Common myeloid progenitor, CD34-positive (primary cell): ENCODE measurements at regions not wholly inside any gene's neighbourhood (a gene's known extent, or its start where the extent isn't known, plus 50 kb on each side); places are given as distances from the start of the nearest gene placed in this dataset.
A peak's percentile ranks its signal among the peaks of the same experiment; 100 is the strongest.

Experiments used
- CTCF ChIA-PET: fragments of 350-600 bp; sonication (Branson Sonifier 250); formaldehyde crosslinking; loops from one replicate; lab custom pipeline; 2021; ENCODE audit warnings: antibody characterized with exemption; lab: Charles Lee
- POLR2A ChIA-PET: fragments of 350-600 bp; sonication (Branson Sonifier 250); formaldehyde crosslinking; loops from one replicate; lab custom pipeline; 2021; ENCODE audit warnings: antibody characterized with exemption; lab: Charles Lee
- DNase-seq, 3 donors: peaks; one replicate each; pipeline versions ENCODE4 v3.0.0 to v3.0.0-alpha.2; 2013
- H3K27ac ChIP-seq, 2 experiments: 1 replicate in 1 of 2; 2 replicates in 1 of 2; pipeline ENCODE4 v1.7.0; 2013; ENCODE audit warnings: inconsistent platforms in 2 of 2, low read length in 2 of 2, mild to moderate bottlenecking in 2 of 2, low read depth in 1 of 2, moderate library complexity in 1 of 2; ENCODE audit not compliant: severe bottlenecking in 2 of 2, insufficient read depth in 1 of 2, poor library complexity in 1 of 2
- H3K27me3 ChIP-seq, 5 experiments: replicated peaks in 2 of 5; 1 replicate in 3 of 5; 2 replicates in 2 of 5; pipeline versions ENCODE4 v1.6.1 to v1.7.0; 2013; ENCODE audit warnings: low read length in 4 of 5, mild to moderate bottlenecking in 2 of 5, moderate library complexity in 2 of 5, inconsistent platforms in 1 of 5; ENCODE audit not compliant: insufficient read depth in 5 of 5, control insufficient read depth in 4 of 5
- H3K36me3 ChIP-seq, 4 experiments: 1 replicate in 2 of 4; 2 replicates in 2 of 4; pipeline versions ENCODE4 v1.6.1 to v1.7.0; 2013; ENCODE audit warnings: low read length in 3 of 4, control low read depth in 1 of 4, mild to moderate bottlenecking in 1 of 4; ENCODE audit not compliant: control insufficient read depth in 4 of 4, insufficient read depth in 4 of 4
- H3K4me1 ChIP-seq, 4 experiments: 1 replicate in 3 of 4; 2 replicates in 1 of 4; pipeline versions ENCODE4 v1.6.1 to v1.7.1; 2013; ENCODE audit warnings: low read length in 3 of 4, mild to moderate bottlenecking in 3 of 4, control low read depth in 1 of 4, inconsistent platforms in 1 of 4, moderate library complexity in 1 of 4; ENCODE audit not compliant: control insufficient read depth in 4 of 4, insufficient read depth in 4 of 4; ENCODE audit errors: control extremely low read depth in 1 of 4
- H3K4me3 ChIP-seq, 7 experiments: 1 replicate in 4 of 7; 2 replicates in 3 of 7; pipeline versions ENCODE4 v1.5.1 to v1.7.0; 2013; ENCODE audit warnings: mild to moderate bottlenecking in 7 of 7, low read length in 6 of 7, moderate library complexity in 6 of 7, inconsistent platforms in 2 of 7, low read depth in 2 of 7, control low read depth in 1 of 7; ENCODE audit not compliant: insufficient read depth in 4 of 7, control insufficient read depth in 1 of 7; ENCODE audit errors: extremely low read depth in 1 of 7
- H3K9me3 ChIP-seq, 5 experiments: 1 replicate in 4 of 5; 2 replicates in 1 of 5; pipeline versions ENCODE4 v1.6.1 to v1.7.1; 2013; ENCODE audit warnings: low read length in 4 of 5, mild to moderate bottlenecking in 2 of 5, inconsistent platforms in 1 of 5, low read depth in 1 of 5, moderate library complexity in 1 of 5; ENCODE audit not compliant: control insufficient read depth in 4 of 5, insufficient read depth in 2 of 5; ENCODE audit errors: control extremely low read depth in 1 of 5
- WGBS: methylation state at CpG from one replicate; pipeline ENCODE4 v1.1.5; 2013; ENCODE audit not compliant: insufficient coverage; 5-methylcytosine and 5-hydroxymethylcytosine counted together

GRCh38 chr2:58448065-58448507, 207.0 kb upstream of the FANCL start:
- H3K9me3 ChIP-seq, result no peaks in the 10 kb centered on the region

GRCh38 chr2:58447586-58447985, 206.5 kb upstream of the FANCL start:
- POLR2A ChIA-PET, result no interaction called here

More at GRCh38 chr2:58448065-58448507, 207.0 kb upstream of the FANCL start:
- no peaks in the 10 kb centered on the region for H3K36me3 ChIP-seq
- no peak overlapping the region for H3K27ac ChIP-seq
- peaks cover 0 to 2% (median 0%) of the 10 kb centered on the region in 5 experiments for H3K27me3 ChIP-seq
- 23% methylated on average over 5 of the region's 6 CpGs for WGBS
- H3K4me3 ChIP-seq, result no peak overlapping the region
- ChIA-PET POLR2A (no interaction called here), CTCF (interaction anchor here (0.7 to 4.2 kb wide), 19 partner anchors 10 to 727 kb away, joined by 3 to 11 read pairs (median 4); no protein-coding TSS in a partner anchor)
- H3K4me1 ChIP-seq, result peaks cover 0 to 2% (median 0%) of the 10 kb centered on the region in 4 experiments
- DNase-seq, result peak; percentile 59 to 71 (median 60)

GRCh38 chr2:58441643-58442042, 200.5 kb upstream of the FANCL start:
- H3K36me3 ChIP-seq, result no peaks in the 10 kb centered on the region
- POLR2A ChIA-PET, result no interaction called here
- no peaks in the 10 kb centered on the region for H3K4me1 ChIP-seq
- H3K9me3 ChIP-seq, result no peaks in the 10 kb centered on the region
- CTCF ChIA-PET, result interaction anchor here (0.9 kb wide), 1 partner anchor 536 kb away, joined by 3 read pairs; no protein-coding TSS in a partner anchor
- WGBS, result 100% methylated on average over 2 of the region's 3 CpGs
- DNase-seq, result no peak
- peaks cover 0 to 2% (median 0%) of the 10 kb centered on the region in 5 experiments for H3K27me3 ChIP-seq
- H3K4me3 ChIP-seq, result no peak overlapping the region
- no peak overlapping the region for H3K27ac ChIP-seq

More at GRCh38 chr2:58447586-58447985, 206.5 kb upstream of the FANCL start:
- Histone ChIP-seq H3K4me1 (peaks cover 0 to 2% (median 0%) of the 10 kb centered on the region in 4 experiments), H3K4me3 (no peak overlapping the region), H3K27me3 (peaks cover 0 to 2% (median 0%) of the 10 kb centered on the region in 5 experiments), H3K27ac (no peak overlapping the region), H3K36me3 (no peaks in the 10 kb centered on the region), H3K9me3 (no peaks in the 10 kb centered on the region)
- CTCF ChIA-PET, result interaction anchor here (0.7 to 4.2 kb wide), 18 partner anchors 10 to 727 kb away, joined by 3 to 11 read pairs (median 4); no protein-coding TSS in a partner anchor
- no peak for DNase-seq
- whole genome bisulfite sequencing, result no CpG with 5 or more reads among the region's 2 CpGs

GRCh38 chr2:58436872-58437271, 195.7 kb upstream of the FANCL start:
- CTCF ChIA-PET, result interaction anchor here (2.7 kb wide), 1 partner anchor 12 kb away, joined by 11 read pairs; no protein-coding TSS in a partner anchor
- Histone ChIP-seq H3K4me1 (peaks cover 0 to 3% (median 0%) of the 10 kb centered on the region in 4 experiments), H3K4me3 (no peak overlapping the region), H3K27ac (no peak overlapping the region), H3K9me3 (no peaks in the 10 kb centered on the region), H3K27me3 (no peaks in the 10 kb centered on the region), H3K36me3 (no peaks in the 10 kb centered on the region)
- POLR2A ChIA-PET, result no interaction called here
- DNase-seq, result no peak
- 91% methylated on average over 4 of the region's 5 CpGs for WGBS

- Histone ChIP-seq H3K4me1 (peaks cover 0 to 3% (median 0%) of the 10 kb centered on the region in 4 experiments), H3K9me3 (no peaks in the 10 kb centered on the region), H3K27me3 (no peaks in the 10 kb centered on the region), H3K36me3 (no peaks in the 10 kb centered on the region), H3K27ac (no peak overlapping the region), H3K4me3 (no peak overlapping the region)
- WGBS, result 100% methylated on average over 2 of the region's 3 CpGs
- DNase-seq, result no peak
- ChIA-PET CTCF (interaction anchor here (1.8 kb wide), 1 partner anchor 14 kb away, joined by 6 read pairs; no protein-coding TSS in a partner anchor), POLR2A (no interaction called here)
These were observed 194.1 kb upstream of the FANCL start for GRCh38 chr2:58435246-58435645.

GRCh38 chr2:58434692-58435091, 193.6 kb upstream of the FANCL start:
- CTCF ChIA-PET, result interaction anchor here (1.8 kb wide), 1 partner anchor 14 kb away, joined by 6 read pairs; no protein-coding TSS in a partner anchor
- no CpG with 5 or more reads among the region's 1 CpG for WGBS

GRCh38 chr2:58432491-58433170, 191.5 kb upstream of the FANCL start:
- H3K4me1 ChIP-seq, result peaks cover 0 to 8% (median 7%) of the 10 kb centered on the region in 4 experiments
- H3K9me3 ChIP-seq, result no peaks in the 10 kb centered on the region
- 100% methylated on average over 3 of the region's 3 CpGs for WGBS
- H3K27ac ChIP-seq, result no peak overlapping the region
- H3K36me3 ChIP-seq, result no peaks in the 10 kb centered on the region
- ChIA-PET CTCF (interaction anchor here (0.6 to 1.4 kb wide), 3 partner anchors 12 to 497 kb away, joined by 3 to 4 read pairs (median 4); no protein-coding TSS in a partner anchor), POLR2A (interaction anchor here (0.6 kb wide), 1 partner anchor 892 kb away, joined by 3 read pairs; no protein-coding TSS in a partner anchor)
- H3K4me3 ChIP-seq, result no peak overlapping the region
- peak in 1 of 3 donors; percentile 15 for DNase-seq
- H3K27me3 ChIP-seq, result no peaks in the 10 kb centered on the region

More at GRCh38 chr2:58434692-58435091, 193.6 kb upstream of the FANCL start:
- Histone ChIP-seq H3K4me3 (no peak overlapping the region), H3K36me3 (no peaks in the 10 kb centered on the region), H3K27me3 (no peaks in the 10 kb centered on the region), H3K9me3 (no peaks in the 10 kb centered on the region), H3K4me1 (peaks cover 0 to 3% (median 0%) of the 10 kb centered on the region in 4 experiments), H3K27ac (no peak overlapping the region)
- DNase-seq, result no peak
- POLR2A ChIA-PET, result no interaction called here
